Psoas muscle (tissue), 7 donors: ENCODE measurements at regions not wholly inside any gene's neighbourhood (a gene's known extent, or its start where the extent isn't known, plus 50 kb on each side); places are given as distances from the start of the nearest gene placed in this dataset.

Experiments
- ATAC-seq, 4 donors: fragments of 200-7000 bp; cut with Tn5 transposase; one replicate each; pipeline ENCODE4 v1.9.1; 2020; ENCODE audit warnings: moderate library complexity in 3 of 4, mild to moderate bottlenecking in 2 of 4
- DNase-seq, 2 donors: peaks; one replicate each; pipeline ENCODE4 v3.0.0-alpha.2; 2020
- H3K27ac ChIP-seq: fragments of 200-600 bp; one replicate; pipeline ENCODE4 v1.8.0; 2022
- H3K27me3 ChIP-seq, 3 donors: fragments of 200-600 bp in 1 of 3; one replicate each; pipeline versions ENCODE4 v1.6.1 to v1.8.0; 2013 to 2022; ENCODE audit warnings: low read length in 2 of 3, mild to moderate bottlenecking in 2 of 3, moderate library complexity in 1 of 3; ENCODE audit not compliant: insufficient read depth in 3 of 3
- H3K36me3 ChIP-seq, 2 donors: fragments of 200-600 bp in 1 of 2; one replicate each; pipeline versions ENCODE4 v1.6.1 to v1.8.0; 2013 to 2022; ENCODE audit warnings: low read depth in 1 of 2, mild to moderate bottlenecking in 1 of 2, moderate library complexity in 1 of 2; ENCODE audit not compliant: insufficient read depth in 1 of 2
- H3K4me1 ChIP-seq: fragments of 200-600 bp; one replicate; pipeline ENCODE4 v1.8.0; 2022
- H3K4me3 ChIP-seq: fragments of 200-600 bp; one replicate; pipeline ENCODE4 v1.8.0; 2022; ENCODE audit warnings: mild to moderate bottlenecking
- H3K9me3 ChIP-seq: fragments of 200-600 bp; one replicate; pipeline ENCODE4 v1.8.0; 2022
- CTCF ChIP-seq: fragments of 200-600 bp; IDR thresholded peaks from one replicate; pipeline ENCODE4 v1.8.0; 2022; ENCODE audit warnings: antibody characterized with exemption
- WGBS, 3 donors: extraction: QIAGEN DNeasy Blood & Tissue Kit; methylation state at CpG; one replicate each; pipeline versions ENCODE4 v1.1.6 to v1.1.7; 2013; 5-methylcytosine and 5-hydroxymethylcytosine counted together
- intact Hi-C, 2 donors: fragments of 100-400 bp; cut with DNase I; formaldehyde crosslinking; loops; one replicate each; pipeline versions ENCODE4 v1.11.0 to v1.14.2; 2022
- donor health status: healthy with polysubstance abuse.
- donor health status: DM: no; HTN: no; CAD: no; lungs with moderate emphysema.
- donor health status: Bipolar disorder and iron deficiency.
- donor health status: healthy.
- donor health status: DM: yes; HTN: yes; CAD: no.
- donor health status: DM: no; HTN: no; CAD: no.
- donor health status: DM: yes; HTN: yes; CAD: no.

- no peaks in the 10 kb centered on the region for H3K36me3 ChIP-seq
- no peak for TF ChIP-seq CTCF
- 60 to 69% (median 62%) methylated on average over 4 of the region's 4 CpGs for WGBS, 3 donors
- DNase-seq (no peak), ATAC-seq (no peak)
- no peak overlapping the region for H3K27ac ChIP-seq
- H3K9me3 ChIP-seq: no peaks in the 10 kb centered on the region
- H3K27me3 ChIP-seq: no peaks in the 10 kb centered on the region
- H3K4me1 ChIP-seq: no peaks in the 10 kb centered on the region
- intact Hi-C loops: no loop called here
- H3K4me3 ChIP-seq: no peak overlapping the region
Observed at GRCh38 chr4:141410839-141411238, 190.1 kb downstream of the ZNF330 start.

GRCh38 chr4:141411936-141412335 lies 191.2 kb downstream of the ZNF330 start:
- no peaks in the 10 kb centered on the region for H3K4me1 ChIP-seq
- TF ChIP-seq CTCF: no peak

DNA sequence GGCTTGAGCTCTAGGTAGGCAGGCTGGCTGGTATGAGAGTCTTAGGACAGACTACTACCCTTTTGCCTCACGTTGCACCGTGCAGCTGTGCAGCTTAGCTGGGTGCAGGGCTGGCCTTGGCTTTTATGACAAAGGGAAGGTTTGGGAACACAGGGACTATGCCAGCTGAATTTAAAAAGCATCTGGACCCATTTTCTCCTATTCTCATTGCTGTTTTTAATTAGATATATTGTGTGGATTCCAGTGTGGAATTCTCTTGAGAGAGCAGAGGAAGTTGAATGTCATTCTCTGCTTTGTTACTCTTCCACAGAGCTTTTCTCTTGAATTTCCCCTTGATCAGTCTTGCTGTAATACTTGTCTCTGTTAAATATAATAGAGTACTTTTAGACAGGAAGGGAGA lies 192.7 kb downstream of the ZNF330 start:
- Histone ChIP-seq H3K9me3 (no peaks in the 10 kb centered on the region), H3K4me3 (no peak overlapping the region), H3K27ac (no peak overlapping the region), H3K27me3 (no peaks in the 10 kb centered on the region), H3K4me1 (no peaks in the 10 kb centered on the region), H3K36me3 (no peaks in the 10 kb centered on the region)
- no peak for DNase-seq
- ATAC-seq: no peak
- no peak for TF ChIP-seq CTCF
- intact Hi-C loops: no loop called here
- WGBS, 3 donors: 18 to 20% (median 20%) methylated on average over 2 of the region's 2 CpGs

More at GRCh38 chr4:141411936-141412335, 191.2 kb downstream of the ZNF330 start:
- Histone ChIP-seq H3K4me3 (no peak overlapping the region), H3K27me3 (no peaks in the 10 kb centered on the region), H3K36me3 (no peaks in the 10 kb centered on the region), H3K9me3 (no peaks in the 10 kb centered on the region), H3K27ac (no peak overlapping the region)
- WGBS, 3 donors: 85 to 89% (median 88%) methylated on average over 1 of the region's 1 CpG
- DNase-seq (no peak), ATAC-seq (no peak)
- intact Hi-C loops: no loop called here

DNA sequence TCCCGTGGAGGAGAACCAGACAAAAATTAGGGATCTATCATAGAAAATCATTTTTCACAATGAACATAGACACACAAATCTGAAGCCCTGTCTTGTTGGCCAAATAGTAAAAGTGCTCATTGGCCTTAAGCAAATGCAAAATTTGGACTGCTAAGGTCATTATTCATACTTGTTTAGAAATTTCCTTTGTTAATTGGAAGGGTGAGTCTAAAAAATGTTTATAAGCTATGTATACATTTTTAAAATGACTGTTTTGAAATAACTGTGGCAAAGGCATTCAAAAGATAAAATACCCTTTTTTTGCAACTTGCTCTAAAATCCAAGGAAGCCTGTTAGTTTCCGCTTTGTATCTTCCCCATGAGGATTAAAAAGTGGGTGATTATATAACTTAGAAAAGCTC lies 195.0 kb downstream of the ZNF330 start:
- no peak overlapping the region for H3K27ac ChIP-seq
- no peaks in the 10 kb centered on the region for H3K4me1 ChIP-seq
- H3K27me3 ChIP-seq: no peaks in the 10 kb centered on the region
- DNase-seq (no peak), ATAC-seq (no peak)
- H3K9me3 ChIP-seq: no peaks in the 10 kb centered on the region
- intact Hi-C loops: no loop called here
- no peaks in the 10 kb centered on the region for H3K36me3 ChIP-seq
- no peak for TF ChIP-seq CTCF
- WGBS, 3 donors: 76 to 80% (median 76%) methylated on average over 2 of the region's 2 CpGs
- H3K4me3 ChIP-seq: no peak overlapping the region

- intact Hi-C loops: no loop called here
- TF ChIP-seq CTCF: no peak
- ATAC-seq (no peak), DNase-seq (no peak)
- Histone ChIP-seq H3K4me1 (no peaks in the 10 kb centered on the region), H3K36me3 (no peaks in the 10 kb centered on the region), H3K27me3 (no peaks in the 10 kb centered on the region), H3K4me3 (no peak overlapping the region), H3K9me3 (no peaks in the 10 kb centered on the region), H3K27ac (no peak overlapping the region)
- WGBS, 3 donors: 34 to 44% (median 38%) methylated on average over 2 of the region's 2 CpGs
Observed at GRCh38 chr4:141416219-141416618, 195.5 kb downstream of the ZNF330 start.
